ENCODE measurements at regions not wholly inside any gene's neighbourhood (a gene's known extent, or its start where the extent isn't known, plus 50 kb on each side); places are given as distances from the start of the nearest gene placed in this dataset.

GRCh38 chr5:61919920-61920319 is 386.1 kb upstream of the KIF2A start:
- no peak overlapping the region for H3K27ac ChIP-seq (ENCODE audit: low read depth, low read length)
- H3K4me1 ChIP-seq (ENCODE audit: insufficient read depth, low read length): no peaks in the 10 kb centered on the region
- no peaks in the 10 kb centered on the region for H3K36me3 ChIP-seq (ENCODE audit: insufficient read depth, low read length)
- no peak overlapping the region for H3K4me3 ChIP-seq (ENCODE audit: low read depth in 1 of 2, low read length in 2 of 2)
- no peaks in the 10 kb centered on the region for H3K9me3 ChIP-seq (ENCODE audit: low read length)
- H3K9ac ChIP-seq (ENCODE audit: low read length): no peak overlapping the region
- no peaks in the 10 kb centered on the region for H3K27me3 ChIP-seq (ENCODE audit: control insufficient read depth in 1 of 2, insufficient read depth in 2 of 2, low read length in 2 of 2)

GRCh38 chr5:61924251-61924650 is 381.8 kb upstream of the KIF2A start:
- Histone ChIP-seq H3K36me3 (ENCODE audit: insufficient read depth, low read length) (no peaks in the 10 kb centered on the region), H3K9me3 (ENCODE audit: low read length) (no peaks in the 10 kb centered on the region), H3K9ac (ENCODE audit: low read length) (no peak overlapping the region), H3K27me3 (ENCODE audit: control insufficient read depth in 1 of 2, insufficient read depth in 2 of 2, low read length in 2 of 2) (no peaks in the 10 kb centered on the region), H3K4me3 (ENCODE audit: low read depth in 1 of 2, low read length in 2 of 2) (no peak overlapping the region), H3K4me1 (ENCODE audit: insufficient read depth, low read length) (no peaks in the 10 kb centered on the region), H3K27ac (ENCODE audit: low read depth, low read length) (no peak overlapping the region)

DNA sequence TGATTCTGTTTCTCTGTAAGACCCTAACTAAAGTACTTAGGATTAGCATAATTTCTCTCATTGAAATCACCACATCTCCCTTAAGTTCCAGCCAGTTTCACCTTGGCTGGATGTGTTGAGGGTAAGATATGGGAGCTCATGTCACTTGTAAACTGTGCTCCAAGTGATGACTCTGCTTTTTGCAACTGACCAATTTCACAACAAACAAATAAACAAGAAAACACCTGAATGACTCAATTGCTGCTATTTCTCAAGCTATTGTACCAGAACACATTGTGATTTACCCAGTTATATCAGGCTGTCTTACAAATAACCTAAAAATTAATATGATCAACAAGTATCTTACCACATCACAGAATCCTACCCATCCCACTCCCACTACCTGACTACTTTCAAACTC is 379.1 kb upstream of the KIF2A start:
- H3K9me3 ChIP-seq (ENCODE audit: low read length): no peaks in the 10 kb centered on the region
- H3K27ac ChIP-seq (ENCODE audit: low read depth, low read length): no peak overlapping the region
- H3K27me3 ChIP-seq (ENCODE audit: control insufficient read depth in 1 of 2, insufficient read depth in 2 of 2, low read length in 2 of 2): no peaks in the 10 kb centered on the region
- no peaks in the 10 kb centered on the region for H3K4me1 ChIP-seq (ENCODE audit: insufficient read depth, low read length)
- no peaks in the 10 kb centered on the region for H3K36me3 ChIP-seq (ENCODE audit: insufficient read depth, low read length)
- H3K9ac ChIP-seq (ENCODE audit: low read length): no peak overlapping the region
- no peak overlapping the region for H3K4me3 ChIP-seq (ENCODE audit: low read depth in 1 of 2, low read length in 2 of 2)

DNA sequence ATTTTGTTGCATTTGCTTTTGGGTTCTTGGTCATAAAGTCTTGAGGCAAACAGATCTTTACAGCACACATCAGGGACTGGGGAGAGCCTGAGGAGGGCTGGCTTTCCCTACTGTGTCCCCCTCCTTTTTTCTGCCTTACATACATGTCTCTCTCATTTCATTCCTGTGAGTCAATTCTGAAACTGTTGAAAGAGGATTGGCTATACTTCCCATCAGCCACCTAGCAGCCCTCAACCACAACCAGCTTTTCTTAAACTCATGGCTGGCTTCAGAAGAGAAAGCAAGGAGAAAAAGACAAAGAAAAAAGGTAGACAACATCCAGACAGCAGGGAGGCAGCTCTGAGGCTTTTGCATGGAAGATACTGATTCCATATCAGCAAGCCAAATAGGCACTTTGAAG is 374.8 kb upstream of the KIF2A start:
- Histone ChIP-seq H3K9me3 (ENCODE audit: low read length) (no peaks in the 10 kb centered on the region), H3K9ac (ENCODE audit: low read length) (no peak overlapping the region), H3K36me3 (ENCODE audit: insufficient read depth, low read length) (no peaks in the 10 kb centered on the region), H3K4me1 (ENCODE audit: insufficient read depth, low read length) (no peaks in the 10 kb centered on the region), H3K27ac (ENCODE audit: low read depth, low read length) (no peak overlapping the region), H3K4me3 (ENCODE audit: low read depth in 1 of 2, low read length in 2 of 2) (no peak overlapping the region), H3K27me3 (ENCODE audit: control insufficient read depth in 1 of 2, insufficient read depth in 2 of 2, low read length in 2 of 2) (no peaks in the 10 kb centered on the region)

DNA sequence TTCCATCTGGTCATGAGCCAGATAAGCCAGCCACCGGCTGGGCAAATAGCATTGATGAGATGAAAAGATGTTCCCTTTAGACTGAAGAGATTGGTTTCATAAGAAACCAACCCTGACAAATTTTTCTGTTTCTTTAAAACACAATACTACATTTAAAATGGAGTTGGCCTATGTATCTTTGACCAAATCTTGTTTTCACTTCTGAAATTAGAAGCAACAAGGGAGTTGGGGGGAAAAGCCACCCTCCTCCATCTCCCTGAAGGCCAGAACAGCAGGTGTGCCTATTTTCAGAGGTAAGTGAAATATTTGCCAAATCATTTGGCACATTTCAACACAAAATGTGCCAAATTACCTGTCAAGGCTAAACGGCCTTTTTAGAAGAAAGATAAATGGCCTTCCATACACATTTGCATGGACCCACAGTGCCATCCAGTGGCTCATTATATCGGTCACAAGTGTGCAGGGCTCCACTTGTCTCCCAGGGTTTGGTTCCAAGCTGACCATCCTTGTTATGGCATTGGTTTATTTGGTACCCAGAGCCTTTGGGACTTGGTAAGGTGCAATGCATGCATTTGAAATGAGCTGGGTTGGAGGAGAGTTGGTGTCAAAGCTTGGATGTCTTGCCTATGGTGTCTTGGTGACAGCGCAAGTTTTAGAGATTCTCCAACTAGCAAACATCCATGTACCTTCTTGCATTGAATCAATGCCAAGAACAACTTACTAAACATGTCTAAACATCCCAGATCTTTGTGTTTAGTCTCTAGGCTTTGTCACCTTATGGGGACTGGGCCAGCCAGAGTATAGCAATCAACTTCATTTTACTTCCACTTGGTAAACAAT is 372.0 kb upstream of the KIF2A start:
- Histone ChIP-seq H3K27me3 (ENCODE audit: control insufficient read depth in 1 of 2, insufficient read depth in 2 of 2, low read length in 2 of 2) (no peaks in the 10 kb centered on the region), H3K4me1 (ENCODE audit: insufficient read depth, low read length) (no peaks in the 10 kb centered on the region), H3K9me3 (ENCODE audit: low read length) (no peaks in the 10 kb centered on the region), H3K36me3 (ENCODE audit: insufficient read depth, low read length) (no peaks in the 10 kb centered on the region), H3K27ac (ENCODE audit: low read depth, low read length) (no peak overlapping the region), H3K9ac (ENCODE audit: low read length) (no peak overlapping the region), H3K4me3 (ENCODE audit: low read depth in 1 of 2, low read length in 2 of 2) (no peak overlapping the region)

- Histone ChIP-seq H3K27ac (ENCODE audit: low read depth, low read length) (no peak overlapping the region), H3K4me1 (ENCODE audit: insufficient read depth, low read length) (no peaks in the 10 kb centered on the region), H3K9ac (ENCODE audit: low read length) (no peak overlapping the region), H3K27me3 (ENCODE audit: control insufficient read depth in 1 of 2, insufficient read depth in 2 of 2, low read length in 2 of 2) (no peaks in the 10 kb centered on the region), H3K9me3 (ENCODE audit: low read length) (no peaks in the 10 kb centered on the region), H3K4me3 (ENCODE audit: low read depth in 1 of 2, low read length in 2 of 2) (no peak overlapping the region), H3K36me3 (ENCODE audit: insufficient read depth, low read length) (no peaks in the 10 kb centered on the region)
Measured at GRCh38 chr5:61941637-61942036, 364.4 kb upstream of the KIF2A start.

DNA sequence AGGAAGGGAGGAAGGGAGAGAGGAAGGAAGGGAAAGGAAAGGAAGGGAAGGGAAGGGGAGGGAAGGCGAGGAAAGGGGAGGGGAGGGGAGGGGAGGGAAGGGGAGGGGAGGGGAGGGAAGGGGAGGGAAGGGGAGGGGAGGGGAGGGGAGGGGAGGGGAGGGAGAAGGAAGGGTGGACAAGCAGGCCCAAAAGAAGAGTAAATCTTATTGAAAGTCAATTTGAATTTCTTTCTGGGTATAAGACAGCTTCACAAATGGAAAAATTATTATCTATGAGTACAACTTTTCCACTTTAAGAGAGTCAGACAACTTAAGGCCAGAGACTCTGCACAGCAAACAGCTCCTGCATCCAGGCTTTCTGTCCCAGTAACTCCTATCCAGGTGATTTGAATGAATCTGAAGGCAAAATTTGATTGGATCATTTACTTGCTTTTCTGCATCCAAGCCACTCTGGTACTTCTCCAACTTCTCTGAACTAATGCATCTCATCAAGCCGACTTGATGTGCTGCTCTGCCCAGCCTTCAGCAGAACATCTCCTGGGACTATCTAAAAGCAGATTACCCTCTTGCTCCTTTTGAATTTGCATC is 363.4 kb upstream of the KIF2A start:
- H3K27ac ChIP-seq (ENCODE audit: low read depth, low read length): no peak overlapping the region

GRCh38 chr5:61943713-61944112 is 362.3 kb upstream of the KIF2A start:
- H3K4me1 ChIP-seq (ENCODE audit: insufficient read depth, low read length): no peaks in the 10 kb centered on the region
- H3K27ac ChIP-seq (ENCODE audit: low read depth, low read length): no peak overlapping the region
- H3K36me3 ChIP-seq (ENCODE audit: insufficient read depth, low read length): no peaks in the 10 kb centered on the region
- no peak overlapping the region for H3K9ac ChIP-seq (ENCODE audit: low read length)
- H3K27me3 ChIP-seq (ENCODE audit: control insufficient read depth in 1 of 2, insufficient read depth in 2 of 2, low read length in 2 of 2): no peaks in the 10 kb centered on the region
- no peak overlapping the region for H3K4me3 ChIP-seq (ENCODE audit: low read depth in 1 of 2, low read length in 2 of 2)
- no peaks in the 10 kb centered on the region for H3K9me3 ChIP-seq (ENCODE audit: low read length)

More for the DNA sequence above, 363.4 kb upstream of the KIF2A start:
- no peak overlapping the region for H3K9ac ChIP-seq (ENCODE audit: low read length)
- no peaks in the 10 kb centered on the region for H3K9me3 ChIP-seq (ENCODE audit: low read length)
- H3K4me1 ChIP-seq (ENCODE audit: insufficient read depth, low read length): no peaks in the 10 kb centered on the region
- H3K4me3 ChIP-seq (ENCODE audit: low read depth in 1 of 2, low read length in 2 of 2): no peak overlapping the region
- H3K27me3 ChIP-seq (ENCODE audit: control insufficient read depth in 1 of 2, insufficient read depth in 2 of 2, low read length in 2 of 2): no peaks in the 10 kb centered on the region
- H3K36me3 ChIP-seq (ENCODE audit: insufficient read depth, low read length): no peaks in the 10 kb centered on the region

- H3K4me1 ChIP-seq (ENCODE audit: insufficient read depth, low read length): no peaks in the 10 kb centered on the region
- H3K9me3 ChIP-seq (ENCODE audit: low read length): no peaks in the 10 kb centered on the region
- H3K27ac ChIP-seq (ENCODE audit: low read depth, low read length): no peak overlapping the region
- H3K9ac ChIP-seq (ENCODE audit: low read length): no peak overlapping the region
- no peaks in the 10 kb centered on the region for H3K36me3 ChIP-seq (ENCODE audit: insufficient read depth, low read length)
- no peak overlapping the region for H3K4me3 ChIP-seq (ENCODE audit: low read depth in 1 of 2, low read length in 2 of 2)
- no peaks in the 10 kb centered on the region for H3K27me3 ChIP-seq (ENCODE audit: control insufficient read depth in 1 of 2, insufficient read depth in 2 of 2, low read length in 2 of 2)
Measured at GRCh38 chr5:61948151-61948550, 357.9 kb upstream of the KIF2A start.

- Histone ChIP-seq H3K27me3 (ENCODE audit: control insufficient read depth in 1 of 2, insufficient read depth in 2 of 2, low read length in 2 of 2) (no peaks in the 10 kb centered on the region), H3K4me3 (ENCODE audit: low read depth in 1 of 2, low read length in 2 of 2) (no peak overlapping the region), H3K36me3 (ENCODE audit: insufficient read depth, low read length) (no peaks in the 10 kb centered on the region), H3K27ac (ENCODE audit: low read depth, low read length) (no peak overlapping the region), H3K9ac (ENCODE audit: low read length) (no peak overlapping the region), H3K9me3 (ENCODE audit: low read length) (no peaks in the 10 kb centered on the region), H3K4me1 (ENCODE audit: insufficient read depth, low read length) (no peaks in the 10 kb centered on the region)
Measured at GRCh38 chr5:61949054-61949678, 356.8 kb upstream of the KIF2A start.

DNA sequence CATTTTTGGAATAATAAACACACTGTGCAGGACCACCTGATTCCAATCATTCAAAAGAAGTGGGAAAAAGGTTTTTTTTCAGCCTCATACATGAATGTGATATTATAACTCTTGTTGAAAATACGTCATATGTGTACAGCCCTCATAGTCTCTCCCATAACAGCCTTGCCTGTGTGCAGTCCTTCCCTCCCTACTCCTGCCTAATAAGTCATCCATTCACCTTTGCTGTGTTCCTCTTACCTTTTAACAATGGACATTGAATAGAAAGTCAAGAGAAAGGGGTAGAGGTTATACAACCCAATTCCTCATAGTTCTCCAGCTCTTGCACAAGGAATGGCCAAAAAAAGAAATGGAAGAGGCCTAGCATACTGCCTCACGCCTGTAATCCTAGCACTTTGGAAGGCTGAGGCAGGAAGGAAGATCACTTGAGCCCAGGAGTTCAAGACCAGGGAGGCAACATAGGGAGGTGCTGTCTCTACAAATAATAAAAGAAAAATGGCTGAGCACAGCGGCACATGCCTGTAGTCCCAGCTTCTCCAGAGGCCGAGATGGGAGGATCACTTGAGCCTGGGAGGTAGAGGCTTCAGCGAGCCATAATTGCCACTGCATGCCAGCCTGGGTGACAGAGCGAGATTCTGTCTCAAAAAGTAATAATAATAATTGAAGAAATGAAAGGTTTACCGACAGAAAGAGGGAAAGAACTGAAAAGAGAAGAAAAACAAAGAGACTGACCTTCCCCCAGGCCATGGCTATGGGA is 356.1 kb upstream of the KIF2A start:
- Histone ChIP-seq H3K9ac (ENCODE audit: low read length) (no peak overlapping the region), H3K27ac (ENCODE audit: low read depth, low read length) (no peak overlapping the region)

More for the DNA sequence above, 356.1 kb upstream of the KIF2A start:
- Histone ChIP-seq H3K9me3 (ENCODE audit: low read length) (no peaks in the 10 kb centered on the region), H3K36me3 (ENCODE audit: insufficient read depth, low read length) (no peaks in the 10 kb centered on the region), H3K4me1 (ENCODE audit: insufficient read depth, low read length) (no peaks in the 10 kb centered on the region), H3K4me3 (ENCODE audit: low read depth in 1 of 2, low read length in 2 of 2) (no peak overlapping the region), H3K27me3 (ENCODE audit: control insufficient read depth in 1 of 2, insufficient read depth in 2 of 2, low read length in 2 of 2) (no peaks in the 10 kb centered on the region)

Measured in muscle layer of colon (tissue), 2 donors.